Sigmoid colon (tissue), 4 donors: ENCODE measurements at regions not wholly inside any gene's neighbourhood (a gene's known extent, or its start where the extent isn't known, plus 50 kb on each side); places are given as distances from the start of the nearest gene placed in this dataset.

Experiments used
- EP300 ChIP-seq, 4 donors: sonication (generic); formaldehyde crosslinking; IDR thresholded peaks; one replicate each; pipeline ENCODE4 v1.6.1; 2017; ENCODE audit warnings: antibody characterized with exemption in 4 of 4
- POLR2A ChIP-seq, 2 donors: fragments of 450-650 bp; IDR thresholded peaks; one replicate each; pipeline ENCODE4 v1.6.1; 2016; ENCODE audit warnings: antibody characterized with exemption in 2 of 2, mild to moderate bottlenecking in 2 of 2, moderate library complexity in 2 of 2
- POLR2AphosphoS5 ChIP-seq, 4 donors: sonication (generic); formaldehyde crosslinking; IDR thresholded peaks; one replicate each; pipeline ENCODE4 v1.6.1; 2017; ENCODE audit warnings: antibody characterized with exemption in 4 of 4
- TF ChIP-seq, protein P1 (sequence below), 4 experiments: fragments of 450-650 bp in 3 of 4; fragments of 200-600 bp in 1 of 4; IDR thresholded peaks; one replicate each; pipeline ENCODE4 v1.5.1; 2016 to 2019; ENCODE audit warnings: antibody characterized with exemption in 4 of 4, mild to moderate bottlenecking in 3 of 4, moderate library complexity in 2 of 4

DNA sequence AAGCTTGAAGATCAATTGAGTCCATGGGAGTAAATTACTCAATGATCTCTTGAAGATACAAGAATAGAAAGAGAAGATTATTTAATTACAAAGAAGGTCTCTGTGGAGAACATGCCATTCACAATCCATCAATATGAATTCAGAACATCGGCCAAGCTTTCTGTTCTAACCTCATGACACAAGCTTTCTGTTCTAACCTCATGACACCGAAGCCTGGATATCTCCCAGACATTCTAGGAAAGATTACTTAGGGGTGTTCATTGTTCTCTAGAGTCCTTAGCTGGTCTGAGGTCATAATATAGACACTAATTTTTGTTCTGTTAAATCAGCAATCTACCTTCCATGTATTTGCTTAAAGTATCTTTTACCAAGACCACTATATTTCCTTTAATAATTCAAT, 95.5 kb downstream of the RDH14 start:
- TF ChIP-seq, protein P1, sequence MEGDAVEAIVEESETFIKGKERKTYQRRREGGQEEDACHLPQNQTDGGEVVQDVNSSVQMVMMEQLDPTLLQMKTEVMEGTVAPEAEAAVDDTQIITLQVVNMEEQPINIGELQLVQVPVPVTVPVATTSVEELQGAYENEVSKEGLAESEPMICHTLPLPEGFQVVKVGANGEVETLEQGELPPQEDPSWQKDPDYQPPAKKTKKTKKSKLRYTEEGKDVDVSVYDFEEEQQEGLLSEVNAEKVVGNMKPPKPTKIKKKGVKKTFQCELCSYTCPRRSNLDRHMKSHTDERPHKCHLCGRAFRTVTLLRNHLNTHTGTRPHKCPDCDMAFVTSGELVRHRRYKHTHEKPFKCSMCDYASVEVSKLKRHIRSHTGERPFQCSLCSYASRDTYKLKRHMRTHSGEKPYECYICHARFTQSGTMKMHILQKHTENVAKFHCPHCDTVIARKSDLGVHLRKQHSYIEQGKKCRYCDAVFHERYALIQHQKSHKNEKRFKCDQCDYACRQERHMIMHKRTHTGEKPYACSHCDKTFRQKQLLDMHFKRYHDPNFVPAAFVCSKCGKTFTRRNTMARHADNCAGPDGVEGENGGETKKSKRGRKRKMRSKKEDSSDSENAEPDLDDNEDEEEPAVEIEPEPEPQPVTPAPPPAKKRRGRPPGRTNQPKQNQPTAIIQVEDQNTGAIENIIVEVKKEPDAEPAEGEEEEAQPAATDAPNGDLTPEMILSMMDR (IDR thresholded peaks at IDR 0.05) = no peak
- TF ChIP-seq POLR2AphosphoS5 (IDR thresholded peaks at IDR 0.05) (no peak), EP300 (IDR thresholded peaks at IDR 0.05) (no peak), POLR2A (IDR thresholded peaks at IDR 0.05) (no peak)
